ENCODE measurements at regions not wholly inside any gene's neighbourhood (a gene's known extent, or its start where the extent isn't known, plus 50 kb on each side); places are given as distances from the start of the nearest gene placed in this dataset.

GRCh38 chr11:115872416-115872815 lies 368.2 kb upstream of the CADM1 start:
- DNase-seq (ENCODE audit: low read depth): no peak

GRCh38 chr11:115871161-115871760 lies 367.0 kb upstream of the CADM1 start:
- no peak for DNase-seq (ENCODE audit: low read depth)

GRCh38 chr11:115869780-115870431 lies 365.7 kb upstream of the CADM1 start:
- DNase-seq (ENCODE audit: low read depth): peak; percentile 41

GRCh38 chr11:115869131-115869530 lies 364.9 kb upstream of the CADM1 start:
- DNase-seq (ENCODE audit: low read depth): no peak

- DNase-seq (ENCODE audit: low read depth): no peak
Observed at GRCh38 chr11:115860246-115860645, 356.0 kb upstream of the CADM1 start.

- peak; percentile 64 for DNase-seq (ENCODE audit: low read depth)
Observed at GRCh38 chr11:115848611-115849010, 344.4 kb upstream of the CADM1 start.

GRCh38 chr11:115848080-115848479 lies 343.9 kb upstream of the CADM1 start:
- DNase-seq (ENCODE audit: low read depth): peak; percentile 13

- no peak for DNase-seq (ENCODE audit: low read depth)
Observed at GRCh38 chr11:115845872-115846271, 341.7 kb upstream of the CADM1 start.

- DNase-seq (ENCODE audit: low read depth): no peak
Observed at GRCh38 chr11:115843685-115844084, 339.5 kb upstream of the CADM1 start.

GRCh38 chr11:115843111-115843510 lies 338.9 kb upstream of the CADM1 start:
- DNase-seq (ENCODE audit: low read depth): no peak

- DNase-seq (ENCODE audit: low read depth): no peak
Observed at GRCh38 chr11:115820026-115820425, 315.8 kb upstream of the CADM1 start.

GRCh38 chr11:115819014-115819413 lies 314.8 kb upstream of the CADM1 start:
- no peak for DNase-seq (ENCODE audit: low read depth)

GRCh38 chr11:115817844-115818468 lies 313.7 kb upstream of the CADM1 start:
- no peak for DNase-seq (ENCODE audit: low read depth)

GRCh38 chr11:115808351-115808940 lies 304.2 kb upstream of the CADM1 start:
- no peak for DNase-seq (ENCODE audit: low read depth)

- DNase-seq (ENCODE audit: low read depth): no peak
Observed at GRCh38 chr11:115806056-115806455, 301.8 kb upstream of the CADM1 start.

GRCh38 chr11:115803073-115803740 lies 299.0 kb upstream of the CADM1 start:
- DNase-seq (ENCODE audit: low read depth): no peak

GRCh38 chr11:115802641-115803040 lies 298.4 kb upstream of the CADM1 start:
- DNase-seq (ENCODE audit: low read depth): no peak

GRCh38 chr11:115792903-115793302 lies 288.7 kb upstream of the CADM1 start:
- DNase-seq (ENCODE audit: low read depth): no peak

GRCh38 chr11:115787302-115787701 lies 283.1 kb upstream of the CADM1 start:
- DNase-seq (ENCODE audit: low read depth): no peak

GRCh38 chr11:115784796-115785521 lies 280.7 kb upstream of the CADM1 start:
- DNase-seq (ENCODE audit: low read depth): peak; percentile 46

- no peak for DNase-seq (ENCODE audit: low read depth)
Observed at GRCh38 chr11:115780646-115781362, 276.6 kb upstream of the CADM1 start.

Data from M059J (cell line).